Prostate gland (tissue), 2 donors: ENCODE measurements at regions not wholly inside any gene's neighbourhood (a gene's known extent, or its start where the extent isn't known, plus 50 kb on each side); places are given as distances from the start of the nearest gene placed in this dataset.
"Not testable (repeated sequence)": the region's sequence is repeated elsewhere in the genome, so short reads cannot be mapped to it uniquely, and the experiment has no call there.

Source experiments
- DNase-seq: peaks from one replicate; pipeline ENCODE4 v3.0.0-alpha.2; 2019; ENCODE audit warnings: low spot score
- H3K27ac ChIP-seq, 2 donors: fragments of 200-600 bp; sonication (generic); 2 replicates each; pipeline ENCODE4 v1.5.1; 2017 to 2019
- H3K27me3 ChIP-seq: fragments of 200-600 bp; sonication (generic); replicated peaks from 2 replicates; pipeline ENCODE4 v1.5.1; 2019; ENCODE audit not compliant: insufficient read depth
- H3K36me3 ChIP-seq, 2 donors: fragments of 200-600 bp; sonication (generic); 1 replicate in 1 of 2; 2 replicates in 1 of 2; pipeline versions ENCODE4 v1.5.1 to v1.8.1; 2017 to 2019
- H3K4me1 ChIP-seq: fragments of 200-600 bp; sonication (generic); replicated peaks from 2 replicates; pipeline ENCODE4 v1.5.1; 2019
- H3K4me3 ChIP-seq, 2 donors: fragments of 200-600 bp; sonication (generic); 2 replicates each; pipeline ENCODE4 v1.5.1; 2017 to 2019
- H3K9me3 ChIP-seq: fragments of 200-600 bp; sonication (generic); 2 replicates; pipeline ENCODE4 v1.5.1; 2017
- CTCF ChIP-seq, 4 experiments: fragments of 200-600 bp in 2 of 4; fragments of 450-650 bp in 2 of 4; sonication (generic) in 2 of 4; IDR thresholded peaks; 1 replicate in 3 of 4; 2 replicates in 1 of 4; pipeline ENCODE4 v1.5.1; 2016 to 2019; ENCODE audit warnings: antibody characterized with exemption in 4 of 4, mild to moderate bottlenecking in 2 of 4, moderate library complexity in 2 of 4
- POLR2A ChIP-seq: fragments of 450-650 bp; IDR thresholded peaks from one replicate; pipeline ENCODE4 v1.6.1; 2016; ENCODE audit warnings: antibody characterized with exemption, mild to moderate bottlenecking
- POLR2AphosphoS5 ChIP-seq: sonication (generic); formaldehyde crosslinking; IDR thresholded peaks from one replicate; pipeline ENCODE4 v1.6.1; 2017; ENCODE audit warnings: antibody characterized with exemption
- WGBS: methylation state at CpG from one replicate; pipeline ENCODE4 v1.1.5; 2018; 5-methylcytosine and 5-hydroxymethylcytosine counted together
- intact Hi-C: fragments of 100-400 bp; cut with DNase I; formaldehyde crosslinking; loops from one replicate; pipeline ENCODE4 v1.14.2; 2022

- no peak for DNase-seq
- intact Hi-C loops = no loop called here
- Histone ChIP-seq H3K36me3 (no peaks in the 10 kb centered on the region), H3K27me3 (no peaks in the 10 kb centered on the region), H3K27ac (no peak overlapping the region), H3K4me1 (no peaks in the 10 kb centered on the region), H3K4me3 (no peak overlapping the region), H3K9me3 (no peaks in the 10 kb centered on the region)
- TF ChIP-seq POLR2A (no peak), POLR2AphosphoS5 (no peak), CTCF (IDR thresholded peaks at IDR 0.05) (no peak)
- 48% methylated on average over 1 of the region's 1 CpG for WGBS
These were observed 501.6 kb upstream of the SMIM31 start for GRCh38 chr4:164252286-164252685.

DNA sequence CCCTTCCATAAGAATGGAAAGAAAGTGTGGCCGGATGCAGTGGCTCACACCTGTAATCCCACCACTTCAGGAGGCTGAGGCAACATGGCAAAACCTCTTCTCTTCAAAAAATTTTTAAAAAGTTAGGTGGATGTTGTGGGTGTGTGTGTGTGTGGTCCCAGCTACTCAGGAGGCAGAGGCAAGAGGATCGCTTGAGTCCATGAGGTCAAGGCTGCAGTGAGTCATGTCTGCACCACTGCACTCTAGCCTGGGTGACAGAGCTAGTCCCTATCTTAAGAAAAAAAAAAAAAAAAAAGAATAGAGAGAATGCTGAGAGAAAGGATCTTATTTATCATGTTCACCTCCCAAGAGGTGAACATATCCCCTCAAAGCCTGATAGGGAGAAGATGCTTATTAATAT lies 492.1 kb upstream of the SMIM31 start:
- no peaks in the 10 kb centered on the region for H3K9me3 ChIP-seq
- H3K27me3 ChIP-seq = no peaks in the 10 kb centered on the region
- 91% methylated on average over 2 of the region's 2 CpGs for WGBS
- no peak overlapping the region for H3K4me3 ChIP-seq
- H3K4me1 ChIP-seq = no peaks in the 10 kb centered on the region
- intact Hi-C loops = no loop called here
- H3K36me3 ChIP-seq = no peaks in the 10 kb centered on the region
- DNase-seq = no peak
- TF ChIP-seq POLR2AphosphoS5 = no peak
- no peak for TF ChIP-seq POLR2A
- no peak for TF ChIP-seq CTCF (IDR thresholded peaks at IDR 0.05)
- H3K27ac ChIP-seq = no peak overlapping the region

GRCh38 chr4:164262508-164262907 lies 491.4 kb upstream of the SMIM31 start:
- DNase-seq, intact Hi-C loops, H3K36me3 ChIP-seq, H3K4me1 ChIP-seq, H3K4me3 ChIP-seq, H3K9me3 ChIP-seq, H3K27ac ChIP-seq, H3K27me3 ChIP-seq: not testable (repeated sequence)
- 86% methylated on average over 1 of the region's 1 CpG for WGBS

DNA sequence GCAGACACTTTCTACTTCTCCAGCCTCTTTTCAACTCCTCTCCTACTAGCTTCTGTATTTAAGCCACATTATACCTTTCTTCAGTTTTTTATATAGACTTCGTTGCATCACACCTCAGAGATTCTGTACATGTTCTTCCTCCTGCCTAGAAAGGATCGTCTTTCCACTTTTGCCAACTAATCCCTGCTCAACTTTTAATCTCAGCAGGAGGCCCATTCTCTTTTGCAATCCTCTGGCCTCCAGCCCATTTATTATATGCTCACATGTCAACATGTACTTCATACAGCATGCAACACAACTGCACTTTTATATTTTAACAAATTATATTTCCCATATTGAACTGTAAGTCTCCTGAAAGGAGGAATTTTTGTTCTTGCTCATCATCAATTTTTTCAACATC lies 476.5 kb upstream of the SMIM31 start:
- H3K4me1 ChIP-seq, H3K27me3 ChIP-seq, DNase-seq, H3K27ac ChIP-seq, H3K4me3 ChIP-seq, intact Hi-C loops, H3K9me3 ChIP-seq, H3K36me3 ChIP-seq: not testable (repeated sequence)
- WGBS = 71% methylated on average over 2 of the region's 2 CpGs

- Histone ChIP-seq H3K27ac (no peak overlapping the region), H3K36me3 (no peaks in the 10 kb centered on the region), H3K9me3 (no peaks in the 10 kb centered on the region), H3K4me1 (no peaks in the 10 kb centered on the region), H3K27me3 (no peaks in the 10 kb centered on the region), H3K4me3 (no peak overlapping the region)
- intact Hi-C loops = no loop called here
- DNase-seq = no peak
- 86% methylated on average over 6 of the region's 6 CpGs for WGBS
- TF ChIP-seq POLR2AphosphoS5 = no peak
- TF ChIP-seq POLR2A = no peak
- TF ChIP-seq CTCF (IDR thresholded peaks at IDR 0.05) = no peak
These were observed 466.8 kb upstream of the SMIM31 start for GRCh38 chr4:164287173-164287572.

- no peak for DNase-seq
- Histone ChIP-seq H3K27ac (no peak overlapping the region), H3K4me1 (no peaks in the 10 kb centered on the region), H3K36me3 (no peaks in the 10 kb centered on the region), H3K9me3 (no peaks in the 10 kb centered on the region), H3K4me3 (no peak overlapping the region), H3K27me3 (no peaks in the 10 kb centered on the region)
- intact Hi-C loops = no loop called here
- TF ChIP-seq POLR2AphosphoS5 (no peak), CTCF (IDR thresholded peaks at IDR 0.05) (no peak), POLR2A (no peak)
- WGBS = 84% methylated on average over 5 of the region's 5 CpGs
These were observed 465.4 kb upstream of the SMIM31 start for GRCh38 chr4:164288578-164288977.
